ENCODE measurements at regions not wholly inside any gene's neighbourhood (a gene's known extent, or its start where the extent isn't known, plus 50 kb on each side); places are given as distances from the start of the nearest gene placed in this dataset.

- no peak overlapping the region for H3K27ac Mint-ChIP-seq
- ATAC-seq: no peak
- H3K27me3 Mint-ChIP-seq: no peaks in the 10 kb centered on the region
- DNase-seq: no peak
- H3K36me3 Mint-ChIP-seq (ENCODE audit: low read depth): peaks cover 2% of the 10 kb centered on the region
- H3K9me3 ChIP-seq (ENCODE audit: control insufficient read depth, low read length, poor library complexity, severe bottlenecking): no peaks in the 10 kb centered on the region
- no peak overlapping the region for H3K4me3 Mint-ChIP-seq
- no peaks in the 10 kb centered on the region for H3K4me1 Mint-ChIP-seq
Observed at GRCh38 chr3:7924228-7924627, 577.4 kb upstream of the LMCD1 start.

DNA sequence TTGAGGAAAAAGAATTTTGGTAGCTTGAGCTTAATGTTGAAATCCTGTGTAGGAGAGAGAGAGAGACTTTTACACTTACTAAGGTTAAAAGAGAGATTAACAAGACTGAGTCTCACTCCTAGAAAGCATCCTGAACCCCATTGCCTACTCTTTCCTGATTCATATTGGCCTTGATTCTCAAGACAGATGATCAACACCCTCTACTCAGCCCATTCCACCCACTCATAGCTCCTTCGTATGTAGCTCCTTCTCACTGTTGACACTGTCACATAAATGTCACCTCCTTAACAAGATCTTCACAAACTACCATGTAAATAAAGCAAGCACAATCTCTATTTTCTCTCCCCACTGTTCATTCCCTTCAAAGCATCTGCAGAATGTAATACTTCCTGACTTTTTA, 574.6 kb upstream of the LMCD1 start:
- H3K36me3 Mint-ChIP-seq (ENCODE audit: low read depth): no peaks in the 10 kb centered on the region
- DNase-seq (no peak), ATAC-seq (no peak)
- no peaks in the 10 kb centered on the region for H3K4me1 Mint-ChIP-seq
- no peaks in the 10 kb centered on the region for H3K27me3 Mint-ChIP-seq
- no peak overlapping the region for H3K4me3 Mint-ChIP-seq
- H3K9me3 ChIP-seq (ENCODE audit: control insufficient read depth, low read length, poor library complexity, severe bottlenecking): no peaks in the 10 kb centered on the region
- H3K27ac Mint-ChIP-seq: no peak overlapping the region

- no peak overlapping the region for H3K4me3 Mint-ChIP-seq
- no peaks in the 10 kb centered on the region for H3K27me3 Mint-ChIP-seq
- ATAC-seq: no peak
- no peaks in the 10 kb centered on the region for H3K4me1 Mint-ChIP-seq
- H3K36me3 Mint-ChIP-seq (ENCODE audit: low read depth): no peaks in the 10 kb centered on the region
- no peak for DNase-seq
- no peaks in the 10 kb centered on the region for H3K9me3 ChIP-seq (ENCODE audit: control insufficient read depth, low read length, poor library complexity, severe bottlenecking)
- no peak overlapping the region for H3K27ac Mint-ChIP-seq
Observed at GRCh38 chr3:7927864-7928263, 573.8 kb upstream of the LMCD1 start.

- ATAC-seq (no peak), DNase-seq (no peak)
- Mint-ChIP-seq H3K4me1 (no peaks in the 10 kb centered on the region), H3K27ac (no peak overlapping the region), H3K36me3 (ENCODE audit: low read depth) (no peaks in the 10 kb centered on the region), H3K27me3 (no peaks in the 10 kb centered on the region), H3K4me3 (no peak overlapping the region)
- H3K9me3 ChIP-seq (ENCODE audit: control insufficient read depth, low read length, poor library complexity, severe bottlenecking): no peaks in the 10 kb centered on the region
Observed at GRCh38 chr3:7929319-7929889, 572.2 kb upstream of the LMCD1 start.

- H3K27me3 Mint-ChIP-seq: no peaks in the 10 kb centered on the region
- H3K36me3 Mint-ChIP-seq (ENCODE audit: low read depth): no peaks in the 10 kb centered on the region
- no peak for ATAC-seq
- no peaks in the 10 kb centered on the region for H3K9me3 ChIP-seq (ENCODE audit: control insufficient read depth, low read length, poor library complexity, severe bottlenecking)
- H3K4me3 Mint-ChIP-seq: no peak overlapping the region
- no peaks in the 10 kb centered on the region for H3K4me1 Mint-ChIP-seq
- DNase-seq: no peak
- no peak overlapping the region for H3K27ac Mint-ChIP-seq
Observed at GRCh38 chr3:7934362-7934761, 567.3 kb upstream of the LMCD1 start.

DNA sequence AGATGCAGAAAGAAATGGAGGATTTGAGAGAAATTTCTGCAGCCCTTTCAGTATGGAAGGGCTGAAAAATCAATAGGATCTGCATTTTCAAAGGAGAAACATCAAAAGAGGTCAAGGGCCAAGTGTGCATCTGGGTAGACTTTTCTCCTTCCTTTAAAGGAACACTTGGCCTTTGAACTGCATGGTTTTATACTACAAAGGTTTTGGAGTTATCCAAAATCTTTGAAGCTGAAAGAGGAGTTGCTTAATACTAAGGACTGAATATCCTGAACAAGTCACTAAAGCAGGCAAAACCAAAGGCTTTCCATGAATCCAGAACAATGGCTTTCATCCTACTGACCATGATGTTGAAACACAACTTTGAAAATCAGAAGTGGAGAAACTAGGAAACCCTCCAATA, 553.7 kb upstream of the LMCD1 start:
- no peaks in the 10 kb centered on the region for H3K9me3 ChIP-seq (ENCODE audit: control insufficient read depth, low read length, poor library complexity, severe bottlenecking)
- ATAC-seq (no peak), DNase-seq (no peak)
- Mint-ChIP-seq H3K27me3 (no peaks in the 10 kb centered on the region), H3K36me3 (ENCODE audit: low read depth) (no peaks in the 10 kb centered on the region), H3K4me3 (no peak overlapping the region), H3K4me1 (peaks cover 5% of the 10 kb centered on the region), H3K27ac (no peak overlapping the region)

DNA sequence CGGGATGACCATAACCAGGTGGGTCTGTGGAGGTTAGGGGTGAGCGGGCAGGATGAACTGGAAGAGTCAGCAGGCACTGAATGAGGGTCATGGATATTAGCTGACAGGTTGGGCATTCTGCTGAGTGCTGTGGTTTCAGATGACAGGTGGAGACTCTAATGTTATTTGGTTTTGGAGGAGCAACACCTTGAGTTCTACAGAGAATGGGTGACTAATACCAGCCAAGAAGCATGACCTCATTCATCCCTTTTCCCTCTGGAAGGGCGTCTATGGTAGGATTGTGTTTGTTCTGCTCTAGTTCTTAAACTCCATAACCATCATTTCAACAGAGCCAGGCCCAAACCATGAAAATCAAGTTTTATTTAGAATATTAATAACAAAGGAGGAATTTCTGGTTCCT, 550.7 kb upstream of the LMCD1 start:
- no peak for DNase-seq
- no peaks in the 10 kb centered on the region for H3K9me3 ChIP-seq (ENCODE audit: control insufficient read depth, low read length, poor library complexity, severe bottlenecking)
- H3K4me3 Mint-ChIP-seq: no peak overlapping the region
- no peak for ATAC-seq
- H3K27ac Mint-ChIP-seq: no peak overlapping the region
- H3K36me3 Mint-ChIP-seq (ENCODE audit: low read depth): no peaks in the 10 kb centered on the region
- H3K4me1 Mint-ChIP-seq: peaks cover 7% of the 10 kb centered on the region
- no peaks in the 10 kb centered on the region for H3K27me3 Mint-ChIP-seq

DNA sequence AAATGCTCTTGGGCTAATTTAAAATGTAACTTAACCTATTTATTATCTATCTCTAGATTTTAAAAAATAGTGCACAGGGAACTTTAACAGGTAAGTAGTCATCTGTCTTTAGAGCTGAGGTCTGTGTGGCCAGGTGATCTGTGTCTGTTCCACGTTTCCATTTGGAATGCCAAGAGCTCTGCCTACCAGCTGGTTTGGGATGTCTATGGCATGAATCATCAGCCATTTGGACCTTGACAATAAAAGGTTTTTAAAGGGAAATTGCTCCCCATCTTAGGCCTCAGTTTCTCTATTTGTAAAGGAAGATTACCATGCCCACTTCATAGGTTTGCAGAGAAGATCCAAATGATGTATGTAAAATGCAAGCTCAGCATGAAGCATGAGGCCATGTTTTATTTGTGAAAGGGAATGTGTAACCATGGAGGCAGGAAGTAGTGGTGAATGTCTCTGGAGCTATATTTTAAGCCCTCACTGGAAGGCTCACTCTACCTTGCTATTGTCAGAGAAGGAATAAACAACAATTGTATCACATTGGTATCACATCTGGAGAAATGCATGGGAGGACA, 548.1 kb upstream of the LMCD1 start:
- H3K27ac Mint-ChIP-seq: no peak overlapping the region
- no peaks in the 10 kb centered on the region for H3K9me3 ChIP-seq (ENCODE audit: control insufficient read depth, low read length, poor library complexity, severe bottlenecking)
- H3K4me3 Mint-ChIP-seq: no peak overlapping the region
- H3K27me3 Mint-ChIP-seq: no peaks in the 10 kb centered on the region
- DNase-seq (no peak), ATAC-seq (no peak)
- H3K36me3 Mint-ChIP-seq (ENCODE audit: low read depth): no peaks in the 10 kb centered on the region
- peaks cover 5% of the 10 kb centered on the region for H3K4me1 Mint-ChIP-seq

- H3K27me3 Mint-ChIP-seq: no peaks in the 10 kb centered on the region
- no peak for DNase-seq
- no peaks in the 10 kb centered on the region for H3K36me3 Mint-ChIP-seq (ENCODE audit: low read depth)
- no peaks in the 10 kb centered on the region for H3K9me3 ChIP-seq (ENCODE audit: control insufficient read depth, low read length, poor library complexity, severe bottlenecking)
- peaks cover 3% of the 10 kb centered on the region for H3K4me1 Mint-ChIP-seq
- no peak overlapping the region for H3K27ac Mint-ChIP-seq
- no peak overlapping the region for H3K4me3 Mint-ChIP-seq
- no peak for ATAC-seq
Observed at GRCh38 chr3:7957024-7957423, 544.6 kb upstream of the LMCD1 start.

GRCh38 chr3:7959094-7959493, 542.5 kb upstream of the LMCD1 start:
- Mint-ChIP-seq H3K4me3 (no peak overlapping the region), H3K4me1 (no peaks in the 10 kb centered on the region), H3K27me3 (no peaks in the 10 kb centered on the region), H3K27ac (no peak overlapping the region), H3K36me3 (ENCODE audit: low read depth) (no peaks in the 10 kb centered on the region)
- H3K9me3 ChIP-seq (ENCODE audit: control insufficient read depth, low read length, poor library complexity, severe bottlenecking): no peaks in the 10 kb centered on the region
- ATAC-seq (no peak), DNase-seq (no peak)

DNA sequence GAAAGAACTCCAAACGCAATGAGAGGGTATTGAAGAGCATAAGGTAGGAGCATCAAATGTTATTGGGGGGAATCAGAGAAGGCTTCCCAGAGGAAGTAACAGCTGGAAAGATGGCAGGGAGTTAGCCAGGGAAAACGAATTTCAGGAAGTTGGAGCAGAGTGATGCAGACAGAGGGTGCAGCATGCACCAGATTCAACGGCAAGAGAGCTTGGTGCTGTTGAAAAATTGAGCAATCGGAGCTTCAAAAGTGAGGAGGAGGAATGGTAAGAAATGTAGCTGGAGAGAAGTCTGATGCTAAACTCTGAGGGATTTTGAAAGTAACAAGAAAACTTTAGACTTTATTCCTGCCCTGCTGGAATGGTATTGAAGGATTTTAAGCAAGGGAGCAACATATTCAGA, 541.0 kb upstream of the LMCD1 start:
- no peak for ATAC-seq
- H3K9me3 ChIP-seq (ENCODE audit: control insufficient read depth, low read length, poor library complexity, severe bottlenecking): no peaks in the 10 kb centered on the region
- no peak overlapping the region for H3K27ac Mint-ChIP-seq
- H3K4me3 Mint-ChIP-seq: no peak overlapping the region
- no peaks in the 10 kb centered on the region for H3K27me3 Mint-ChIP-seq
- no peak for DNase-seq
- no peaks in the 10 kb centered on the region for H3K36me3 Mint-ChIP-seq (ENCODE audit: low read depth)
- H3K4me1 Mint-ChIP-seq: no peaks in the 10 kb centered on the region

DNA sequence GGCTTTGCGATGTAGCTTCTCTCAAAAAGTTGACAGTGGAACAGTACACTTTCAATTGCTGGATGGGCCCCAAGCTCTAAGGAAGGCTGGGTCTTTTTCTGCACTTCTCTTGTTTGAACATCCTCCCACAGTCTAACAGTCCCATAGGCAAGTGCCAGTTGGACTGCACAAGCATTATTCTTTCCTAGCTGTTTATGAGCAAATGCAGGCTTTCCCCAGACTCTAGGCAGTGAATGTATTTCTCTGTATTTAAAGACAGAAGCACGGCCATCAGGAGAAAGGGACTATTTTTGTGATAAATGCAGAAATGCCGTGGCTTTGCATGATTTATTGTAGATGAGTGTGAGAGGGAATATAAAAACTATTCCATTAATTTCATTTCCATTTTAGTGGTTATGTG, 539.3 kb upstream of the LMCD1 start:
- no peak overlapping the region for H3K27ac Mint-ChIP-seq
- no peaks in the 10 kb centered on the region for H3K4me1 Mint-ChIP-seq
- no peaks in the 10 kb centered on the region for H3K36me3 Mint-ChIP-seq (ENCODE audit: low read depth)
- ATAC-seq: no peak
- H3K9me3 ChIP-seq (ENCODE audit: control insufficient read depth, low read length, poor library complexity, severe bottlenecking): no peaks in the 10 kb centered on the region
- H3K4me3 Mint-ChIP-seq: no peak overlapping the region
- no peak for DNase-seq
- no peaks in the 10 kb centered on the region for H3K27me3 Mint-ChIP-seq

DNA sequence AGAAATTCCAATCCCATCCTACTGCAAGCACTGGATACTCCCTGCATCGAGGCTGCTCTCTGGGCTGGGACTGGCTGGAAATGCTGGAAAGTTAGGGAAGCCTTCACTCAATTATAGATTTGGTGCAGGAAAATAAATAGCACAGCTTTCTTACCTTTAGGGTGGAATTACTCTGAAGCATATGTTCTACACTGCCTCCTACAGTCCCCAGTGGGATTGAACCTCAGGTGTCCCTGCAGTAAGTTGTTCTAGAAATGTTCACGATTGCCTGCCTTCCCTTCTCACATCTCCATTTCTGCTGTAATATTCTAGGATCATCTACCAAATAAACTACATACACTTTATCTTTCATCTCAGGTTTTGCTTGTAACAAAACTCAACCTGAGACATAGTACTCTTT, 536.7 kb upstream of the LMCD1 start:
- no peak overlapping the region for H3K27ac Mint-ChIP-seq
- no peaks in the 10 kb centered on the region for H3K4me1 Mint-ChIP-seq
- H3K27me3 Mint-ChIP-seq: peaks cover 4% of the 10 kb centered on the region
- DNase-seq (no peak), ATAC-seq (no peak)
- no peaks in the 10 kb centered on the region for H3K9me3 ChIP-seq (ENCODE audit: control insufficient read depth, low read length, poor library complexity, severe bottlenecking)
- no peaks in the 10 kb centered on the region for H3K36me3 Mint-ChIP-seq (ENCODE audit: low read depth)
- no peak overlapping the region for H3K4me3 Mint-ChIP-seq

DNA sequence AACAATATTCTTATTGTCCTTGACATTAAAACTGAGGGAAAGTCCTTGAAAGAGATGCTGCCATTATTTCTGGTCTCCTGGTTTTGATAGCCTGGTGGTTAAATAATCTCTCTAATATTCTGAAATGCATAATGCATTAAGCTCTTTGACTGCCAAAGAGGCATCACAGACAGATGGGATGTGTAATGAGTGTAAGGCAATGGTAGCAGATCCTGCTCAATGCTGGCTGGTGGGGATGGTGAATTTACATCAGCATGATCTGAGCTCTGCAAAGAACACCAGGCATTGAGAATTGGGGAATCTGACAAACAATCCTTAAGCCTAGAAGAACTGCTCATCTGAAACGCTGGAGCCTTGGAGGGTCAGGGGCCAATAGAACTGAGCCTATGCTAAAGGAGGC, 528.6 kb upstream of the LMCD1 start:
- ATAC-seq: no peak
- no peaks in the 10 kb centered on the region for H3K4me1 Mint-ChIP-seq
- H3K27me3 Mint-ChIP-seq: peaks cover 7% of the 10 kb centered on the region
- H3K36me3 Mint-ChIP-seq (ENCODE audit: low read depth): no peaks in the 10 kb centered on the region
- no peak for DNase-seq
- no peak overlapping the region for H3K4me3 Mint-ChIP-seq
- no peak overlapping the region for H3K27ac Mint-ChIP-seq
- no peaks in the 10 kb centered on the region for H3K9me3 ChIP-seq (ENCODE audit: control insufficient read depth, low read length, poor library complexity, severe bottlenecking)
